Parathyroid adenoma (tissue), 2 donors: ENCODE measurements at regions not wholly inside any gene's neighbourhood (a gene's known extent, or its start where the extent isn't known, plus 50 kb on each side); places are given as distances from the start of the nearest gene placed in this dataset.

Experiments
- H2AFZ ChIP-seq: fragments of 300-600 bp; sonication (generic); one replicate; pipeline ENCODE4 v1.7.0; 2017; ENCODE audit warnings: antibody characterized with exemption, mild to moderate bottlenecking
- H3K27ac ChIP-seq: fragments of 300-600 bp; sonication (generic); one replicate; pipeline ENCODE4 v1.7.0; 2017
- H3K27me3 ChIP-seq: fragments of 300-600 bp; sonication (generic); one replicate; pipeline ENCODE4 v1.7.0; 2017; ENCODE audit warnings: low read length; ENCODE audit not compliant: control insufficient read depth, insufficient read depth
- H3K36me3 ChIP-seq: fragments of 300-600 bp; sonication (generic); one replicate; pipeline ENCODE4 v1.7.0; 2017; ENCODE audit warnings: low read length; ENCODE audit not compliant: control insufficient read depth, insufficient read depth
- H3K4me1 ChIP-seq: fragments of 300-600 bp; sonication (generic); one replicate; pipeline ENCODE4 v1.7.0; 2017; ENCODE audit warnings: control low read depth
- H3K4me2 ChIP-seq: fragments of 300-600 bp; sonication (generic); one replicate; pipeline ENCODE4 v1.7.0; 2017; ENCODE audit warnings: low read length
- H3K4me3 ChIP-seq: fragments of 300-600 bp; sonication (generic); one replicate; pipeline ENCODE4 v1.7.0; 2017; ENCODE audit warnings: low read depth, low read length
- H3K79me2 ChIP-seq: fragments of 300-600 bp; sonication (generic); one replicate; pipeline ENCODE4 v1.7.0; 2017; ENCODE audit warnings: control low read depth
- H3K9ac ChIP-seq: fragments of 300-600 bp; sonication (generic); one replicate; pipeline ENCODE4 v1.7.0; 2017; ENCODE audit warnings: mild to moderate bottlenecking
- H3K9me3 ChIP-seq: fragments of 300-600 bp; sonication (generic); one replicate; pipeline ENCODE4 v1.7.0; 2017; ENCODE audit warnings: low read length; ENCODE audit not compliant: control insufficient read depth
- TF ChIP-seq, protein P1 (sequence below): fragments of 300-600 bp; sonication (generic); IDR thresholded peaks from one replicate; pipeline ENCODE4 v1.7.0; 2017; ENCODE audit warnings: antibody characterized with exemption, mild to moderate bottlenecking
- donor health status: primary hyperparathyroidism.

DNA sequence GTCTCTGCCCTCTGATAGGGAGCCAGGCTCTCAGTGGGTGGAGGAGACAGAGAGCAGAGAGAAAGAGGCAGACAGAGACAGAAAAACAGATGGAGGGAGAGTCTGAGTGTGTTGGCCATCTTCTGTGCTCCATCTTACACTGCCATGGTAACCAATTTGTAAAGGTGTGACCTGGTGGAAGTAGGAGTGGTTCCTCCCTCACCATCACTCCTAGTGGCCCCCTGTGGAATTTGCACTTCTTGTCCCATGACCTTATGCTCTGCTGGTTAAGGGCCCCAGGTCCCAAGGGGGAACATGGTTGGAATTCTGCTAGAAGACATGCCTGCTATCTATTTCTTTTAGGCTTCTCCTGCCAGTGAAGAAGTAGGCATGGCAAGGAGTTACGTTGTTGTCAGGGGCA lies 376.7 kb upstream of the CCDC196 start:
- no peak overlapping the region for H3K4me3 ChIP-seq
- TF ChIP-seq, protein P1, sequence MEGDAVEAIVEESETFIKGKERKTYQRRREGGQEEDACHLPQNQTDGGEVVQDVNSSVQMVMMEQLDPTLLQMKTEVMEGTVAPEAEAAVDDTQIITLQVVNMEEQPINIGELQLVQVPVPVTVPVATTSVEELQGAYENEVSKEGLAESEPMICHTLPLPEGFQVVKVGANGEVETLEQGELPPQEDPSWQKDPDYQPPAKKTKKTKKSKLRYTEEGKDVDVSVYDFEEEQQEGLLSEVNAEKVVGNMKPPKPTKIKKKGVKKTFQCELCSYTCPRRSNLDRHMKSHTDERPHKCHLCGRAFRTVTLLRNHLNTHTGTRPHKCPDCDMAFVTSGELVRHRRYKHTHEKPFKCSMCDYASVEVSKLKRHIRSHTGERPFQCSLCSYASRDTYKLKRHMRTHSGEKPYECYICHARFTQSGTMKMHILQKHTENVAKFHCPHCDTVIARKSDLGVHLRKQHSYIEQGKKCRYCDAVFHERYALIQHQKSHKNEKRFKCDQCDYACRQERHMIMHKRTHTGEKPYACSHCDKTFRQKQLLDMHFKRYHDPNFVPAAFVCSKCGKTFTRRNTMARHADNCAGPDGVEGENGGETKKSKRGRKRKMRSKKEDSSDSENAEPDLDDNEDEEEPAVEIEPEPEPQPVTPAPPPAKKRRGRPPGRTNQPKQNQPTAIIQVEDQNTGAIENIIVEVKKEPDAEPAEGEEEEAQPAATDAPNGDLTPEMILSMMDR, result no peak
- no peaks in the 10 kb centered on the region for H3K79me2 ChIP-seq
- H3K4me1 ChIP-seq, result no peaks in the 10 kb centered on the region
- H3K9me3 ChIP-seq, result no peaks in the 10 kb centered on the region
- H3K4me2 ChIP-seq, result no peak overlapping the region
- no peaks in the 10 kb centered on the region for H3K27me3 ChIP-seq
- no peak overlapping the region for H3K27ac ChIP-seq
- H3K36me3 ChIP-seq, result no peaks in the 10 kb centered on the region
- H2AFZ ChIP-seq, result no peak overlapping the region
- no peak overlapping the region for H3K9ac ChIP-seq

DNA sequence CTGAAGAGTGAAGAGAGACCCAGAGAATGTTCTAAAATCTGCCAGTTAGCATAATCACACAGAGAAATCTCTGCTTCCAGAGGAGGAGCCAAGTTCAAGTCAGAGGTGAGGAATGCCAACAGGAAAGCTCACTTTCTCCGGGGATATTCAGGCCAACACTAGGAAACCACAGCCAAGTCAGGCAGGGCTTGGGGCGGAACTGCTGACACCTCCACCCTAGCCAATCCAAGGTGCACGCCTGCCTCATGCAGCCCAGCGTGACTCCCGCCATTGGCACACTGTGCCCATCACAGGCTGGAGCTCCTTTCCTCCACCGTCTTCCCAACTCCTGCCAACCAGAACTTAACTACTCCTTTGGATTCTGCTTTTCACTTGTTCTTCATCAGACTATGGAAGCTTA lies 374.3 kb upstream of the CCDC196 start:
- Histone ChIP-seq H3K4me3 (no peak overlapping the region), H3K9me3 (no peaks in the 10 kb centered on the region), H2AFZ (no peak overlapping the region), H3K27me3 (no peaks in the 10 kb centered on the region), H3K4me2 (no peak overlapping the region), H3K27ac (no peak overlapping the region), H3K9ac (no peak overlapping the region), H3K36me3 (no peaks in the 10 kb centered on the region), H3K4me1 (no peaks in the 10 kb centered on the region), H3K79me2 (no peaks in the 10 kb centered on the region)
- TF ChIP-seq, protein P1, result no peak

DNA sequence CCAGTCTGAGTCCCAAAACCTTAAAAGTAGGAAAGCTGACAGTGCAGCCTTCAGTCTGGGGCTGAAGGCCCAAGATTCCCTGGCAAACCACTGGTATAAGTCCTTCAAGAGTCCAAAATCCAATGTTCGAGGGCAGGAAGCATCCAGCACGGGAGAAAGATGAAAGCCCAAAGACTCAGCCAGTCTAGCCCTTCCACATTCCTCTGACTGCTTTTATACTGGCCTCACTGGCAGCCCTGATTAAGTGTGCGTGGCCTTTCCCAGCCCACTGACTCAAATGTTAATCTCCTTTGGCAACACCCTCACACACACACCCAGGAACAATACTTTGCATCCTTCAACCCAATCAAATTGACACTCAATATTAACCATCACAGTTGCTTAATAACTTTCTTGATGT lies 372.1 kb upstream of the CCDC196 start:
- no peak overlapping the region for H3K9ac ChIP-seq

GRCh38 chr14:66115740-66116502 lies 370.2 kb upstream of the CCDC196 start:
- Histone ChIP-seq H3K79me2 (no peaks in the 10 kb centered on the region), H3K9ac (no peak overlapping the region), H3K4me1 (no peaks in the 10 kb centered on the region), H3K27me3 (no peaks in the 10 kb centered on the region), H3K4me3 (no peak overlapping the region), H3K27ac (no peak overlapping the region), H3K4me2 (no peak overlapping the region), H3K9me3 (no peaks in the 10 kb centered on the region), H2AFZ (no peak overlapping the region), H3K36me3 (no peaks in the 10 kb centered on the region)
- TF ChIP-seq, protein P1, result no peak

More for the DNA sequence above, 372.1 kb upstream of the CCDC196 start:
- H3K79me2 ChIP-seq, result no peaks in the 10 kb centered on the region
- no peak overlapping the region for H2AFZ ChIP-seq
- H3K4me2 ChIP-seq, result no peak overlapping the region
- no peaks in the 10 kb centered on the region for H3K9me3 ChIP-seq
- no peaks in the 10 kb centered on the region for H3K4me1 ChIP-seq
- H3K27me3 ChIP-seq, result no peaks in the 10 kb centered on the region
- no peak overlapping the region for H3K4me3 ChIP-seq
- TF ChIP-seq, protein P1, result no peak
- H3K36me3 ChIP-seq, result no peaks in the 10 kb centered on the region
- no peak overlapping the region for H3K27ac ChIP-seq

DNA sequence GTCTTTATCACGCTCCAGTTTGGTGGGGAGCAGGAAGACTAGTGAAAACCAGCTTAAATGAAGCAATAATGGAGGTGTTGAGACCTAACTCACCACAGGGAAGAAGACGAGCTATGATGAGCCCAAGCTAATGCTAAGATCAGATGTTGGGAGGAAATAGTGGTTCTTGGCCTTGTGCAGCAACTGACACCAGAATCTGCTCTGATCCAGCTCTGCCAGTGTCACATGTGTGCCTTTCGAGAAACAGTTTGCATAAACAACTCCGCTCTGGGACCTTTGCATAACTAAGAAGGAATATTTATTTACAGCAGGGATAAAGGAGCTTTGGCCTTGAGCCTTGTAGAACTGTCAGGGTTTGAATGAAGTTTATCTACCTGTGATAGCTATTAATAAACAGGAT lies 369.4 kb upstream of the CCDC196 start:
- Histone ChIP-seq H3K36me3 (no peaks in the 10 kb centered on the region), H3K27ac (no peak overlapping the region), H3K27me3 (no peaks in the 10 kb centered on the region), H3K4me1 (no peaks in the 10 kb centered on the region), H3K79me2 (no peaks in the 10 kb centered on the region), H2AFZ (no peak overlapping the region), H3K9ac (no peak overlapping the region), H3K9me3 (no peaks in the 10 kb centered on the region), H3K4me3 (no peak overlapping the region), H3K4me2 (no peak overlapping the region)
- TF ChIP-seq, protein P1, result no peak
